Bronchial epithelial cell (primary cell): ENCODE measurements at regions not wholly inside any gene's neighbourhood (a gene's known extent, or its start where the extent isn't known, plus 50 kb on each side); places are given as distances from the start of the nearest gene placed in this dataset.

Source experiments
- DNase-seq: peaks from one replicate; pipeline ENCODE4 v3.0.0-alpha.2; 2010; ENCODE audit warnings: low read depth
- FAIRE-seq: peaks from 2 replicates; lab custom pipeline; 2011; peaks lifted over from hg19 to GRCh38; lab: Jason Lieb, UNC
- H3K27me3 ChIP-seq: 2 replicates; pipeline ENCODE4 v1.5.1; 2011; ENCODE audit warnings: low read length; ENCODE audit not compliant: control insufficient read depth, insufficient read depth
- H3K36me3 ChIP-seq: 2 replicates; pipeline ENCODE4 v1.5.1; 2011; ENCODE audit warnings: low read length; ENCODE audit not compliant: control insufficient read depth, insufficient read depth
- H3K4me3 ChIP-seq: 2 replicates; pipeline ENCODE4 v1.5.1; 2011; ENCODE audit warnings: mild to moderate bottlenecking, low read depth, low read length, control low read depth
- TF ChIP-seq, protein P1 (sequence below): IDR thresholded peaks from 2 replicates; pipeline ENCODE4 v1.5.1; 2011; ENCODE audit warnings: mild to moderate bottlenecking, moderate library complexity, low read length, control low read depth, inconsistent platforms; ENCODE audit not compliant: insufficient read depth, severe bottlenecking

DNA sequence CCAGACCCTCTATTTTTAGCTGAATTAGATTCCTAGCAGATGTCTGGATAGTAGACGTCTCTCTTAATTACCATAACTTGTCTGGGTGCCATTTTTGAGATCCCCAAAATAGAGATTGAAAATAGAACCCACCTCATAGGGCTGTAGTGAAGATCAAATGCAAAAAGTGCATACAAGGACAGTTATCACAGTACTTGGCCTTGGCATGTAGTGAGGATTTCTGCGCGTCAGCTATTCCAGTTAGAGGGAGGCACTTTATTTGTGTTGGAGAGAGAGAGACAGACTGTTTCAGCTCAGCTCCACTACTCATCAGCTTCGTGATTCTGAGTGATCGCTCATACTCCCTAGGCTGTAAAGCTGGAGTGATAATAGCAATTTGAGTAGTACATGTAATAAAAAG is 59.6 kb upstream of the CDH13 start:
- Histone ChIP-seq H3K4me3 (no peak overlapping the region), H3K27me3 (no peaks in the 10 kb centered on the region), H3K36me3 (no peaks in the 10 kb centered on the region)
- FAIRE-seq (no peak), DNase-seq (no peak)
- TF ChIP-seq, protein P1, sequence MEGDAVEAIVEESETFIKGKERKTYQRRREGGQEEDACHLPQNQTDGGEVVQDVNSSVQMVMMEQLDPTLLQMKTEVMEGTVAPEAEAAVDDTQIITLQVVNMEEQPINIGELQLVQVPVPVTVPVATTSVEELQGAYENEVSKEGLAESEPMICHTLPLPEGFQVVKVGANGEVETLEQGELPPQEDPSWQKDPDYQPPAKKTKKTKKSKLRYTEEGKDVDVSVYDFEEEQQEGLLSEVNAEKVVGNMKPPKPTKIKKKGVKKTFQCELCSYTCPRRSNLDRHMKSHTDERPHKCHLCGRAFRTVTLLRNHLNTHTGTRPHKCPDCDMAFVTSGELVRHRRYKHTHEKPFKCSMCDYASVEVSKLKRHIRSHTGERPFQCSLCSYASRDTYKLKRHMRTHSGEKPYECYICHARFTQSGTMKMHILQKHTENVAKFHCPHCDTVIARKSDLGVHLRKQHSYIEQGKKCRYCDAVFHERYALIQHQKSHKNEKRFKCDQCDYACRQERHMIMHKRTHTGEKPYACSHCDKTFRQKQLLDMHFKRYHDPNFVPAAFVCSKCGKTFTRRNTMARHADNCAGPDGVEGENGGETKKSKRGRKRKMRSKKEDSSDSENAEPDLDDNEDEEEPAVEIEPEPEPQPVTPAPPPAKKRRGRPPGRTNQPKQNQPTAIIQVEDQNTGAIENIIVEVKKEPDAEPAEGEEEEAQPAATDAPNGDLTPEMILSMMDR, result no peak

- no peak for FAIRE-seq
- no peaks in the 10 kb centered on the region for H3K27me3 ChIP-seq
Measured at GRCh38 chr16:82563401-82563800, 63.4 kb upstream of the CDH13 start.

GRCh38 chr16:82562183-82562683 is 64.5 kb upstream of the CDH13 start:
- Histone ChIP-seq H3K36me3 (no peaks in the 10 kb centered on the region), H3K27me3 (no peaks in the 10 kb centered on the region), H3K4me3 (no peak overlapping the region)
- DNase-seq, result no peak
- FAIRE-seq, result no peak
- TF ChIP-seq, protein P1, result no peak

More at GRCh38 chr16:82563401-82563800, 63.4 kb upstream of the CDH13 start:
- no peak overlapping the region for H3K4me3 ChIP-seq
- TF ChIP-seq, protein P1, result no peak
- no peaks in the 10 kb centered on the region for H3K36me3 ChIP-seq
- no peak for DNase-seq

- TF ChIP-seq, protein P1, result no peak
- no peak for FAIRE-seq
Measured at GRCh38 chr16:82560805-82561325, 65.9 kb upstream of the CDH13 start.

GRCh38 chr16:82544378-82545160 is 82.2 kb upstream of the CDH13 start:
- TF ChIP-seq, protein P1, result no peak
- no peak for FAIRE-seq
- Histone ChIP-seq H3K27me3 (no peaks in the 10 kb centered on the region), H3K36me3 (no peaks in the 10 kb centered on the region), H3K4me3 (no peak overlapping the region)
- DNase-seq, result no peak

More at GRCh38 chr16:82560805-82561325, 65.9 kb upstream of the CDH13 start:
- no peak for DNase-seq
- Histone ChIP-seq H3K36me3 (no peaks in the 10 kb centered on the region), H3K27me3 (no peaks in the 10 kb centered on the region), H3K4me3 (no peak overlapping the region)

- TF ChIP-seq, protein P1, result no peak
- H3K27me3 ChIP-seq, result no peaks in the 10 kb centered on the region
- no peak for FAIRE-seq
Measured at GRCh38 chr16:82542714-82543113, 84.1 kb upstream of the CDH13 start.

More at GRCh38 chr16:82542714-82543113, 84.1 kb upstream of the CDH13 start:
- Histone ChIP-seq H3K36me3 (no peaks in the 10 kb centered on the region), H3K4me3 (no peak overlapping the region)
- DNase-seq, result no peak
